MCF 10A (cell line): ENCODE measurements at regions not wholly inside any gene's neighbourhood (a gene's known extent, or its start where the extent isn't known, plus 50 kb on each side); places are given as distances from the start of the nearest gene placed in this dataset.

Experiments used
- BruUV-seq: library from RNA; stranded (reverse); fragments of 400-500 nt; replicated peaks from 2 replicates; lab custom pipeline; 2021; lab: Mats Ljungman, UMichigan
- CTCF ChIA-PET: fragments of 300-600 bp; sonication (Branson Sonifier 250); formaldehyde crosslinking; extraction: SDS; loops from one replicate; lab custom pipeline; 2021; ENCODE audit warnings: antibody characterized with exemption, inconsistent platforms; lab: Yijun Ruan, JAX
- POLR2A ChIA-PET: fragments of 300-600, 350-650 bp; sonication (Branson Sonifier 250); formaldehyde crosslinking; extraction: SDS; loops from one replicate; lab custom pipeline; 2020; ENCODE audit warnings: antibody characterized with exemption, inconsistent platforms; lab: Yijun Ruan, JAX
- DNase-seq: peaks from one replicate; pipeline ENCODE4 v3.0.0-alpha.2; 2018; ENCODE audit not compliant: unreplicated experiment
- H3K27ac Mint-ChIP-seq: one replicate; pipeline ENCODE4 v1.8.0; 2022; ENCODE audit warnings: mild to moderate bottlenecking, low read depth, mixed read lengths; ENCODE audit not compliant: unreplicated experiment
- H3K27me3 Mint-ChIP-seq: one replicate; pipeline ENCODE4 v1.8.0; 2022; ENCODE audit warnings: mixed read lengths; ENCODE audit not compliant: insufficient read depth, unreplicated experiment
- H3K36me3 Mint-ChIP-seq: one replicate; pipeline ENCODE4 v1.8.0; 2022; ENCODE audit warnings: mild to moderate bottlenecking, moderate library complexity, mixed read lengths; ENCODE audit not compliant: insufficient read depth, unreplicated experiment
- H3K4me1 Mint-ChIP-seq: one replicate; pipeline ENCODE4 v1.8.0; 2022; ENCODE audit warnings: mixed read lengths; ENCODE audit not compliant: insufficient read depth, unreplicated experiment
- H3K4me3 Mint-ChIP-seq: one replicate; pipeline ENCODE4 v1.8.0; 2022; ENCODE audit warnings: mild to moderate bottlenecking, moderate library complexity, mixed read lengths; ENCODE audit not compliant: unreplicated experiment
- H3K9me3 Mint-ChIP-seq: one replicate; pipeline ENCODE4 v1.8.0; 2022; ENCODE audit warnings: mixed read lengths; ENCODE audit not compliant: unreplicated experiment
- intact Hi-C: fragments of 100-400 bp; cut with micrococcal nuclease; formaldehyde crosslinking; loops from 2 replicates; pipeline ENCODE4 v1.14.1; 2022
- TF ChIP-seq, protein P1 (sequence below): fragments of 200-600 bp; IDR thresholded peaks from one replicate; pipeline ENCODE4 v1.8.0; 2022; ENCODE audit warnings: antibody characterized with exemption, mild to moderate bottlenecking; ENCODE audit not compliant: unreplicated experiment

DNA sequence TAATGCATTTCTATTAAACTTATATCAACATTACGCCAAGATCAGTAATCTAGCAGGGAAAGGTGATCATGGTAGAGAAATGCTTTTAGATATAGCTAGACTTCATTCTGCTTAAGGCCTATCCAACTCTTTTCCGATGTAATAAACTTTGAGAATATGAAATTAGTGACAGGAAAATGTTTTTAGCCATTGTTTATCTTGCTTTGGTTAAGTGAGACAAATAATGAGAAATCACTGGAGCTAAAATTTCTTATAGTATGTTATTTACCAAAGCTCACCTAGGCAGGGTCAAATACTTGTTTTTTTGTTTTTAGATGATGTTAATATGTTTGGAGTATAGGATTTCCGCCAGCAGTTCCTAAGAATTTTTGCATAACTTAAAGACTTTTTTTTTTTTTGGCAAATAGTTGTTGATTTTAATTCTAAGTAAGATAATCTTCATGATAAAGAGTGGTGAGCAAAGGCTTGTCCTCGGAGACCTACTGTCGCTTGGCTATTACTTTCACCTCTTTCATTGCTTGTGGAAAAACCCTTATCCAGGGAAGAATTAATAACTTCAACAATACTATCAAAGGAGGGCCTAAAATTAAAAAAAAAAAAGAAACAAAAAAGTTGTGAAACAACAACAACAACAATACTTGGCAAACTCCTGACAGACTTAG is 98.3 kb downstream of the SOX4 start:
- no TSS peak for BruUV-seq
- peaks cover 7% of the 10 kb centered on the region for H3K9me3 Mint-ChIP-seq
- H3K27me3 Mint-ChIP-seq = no peaks in the 10 kb centered on the region
- no peak for DNase-seq
- POLR2A ChIA-PET = interaction anchor here (1.2 kb wide), 1 partner anchor 193 kb away, joined by 3 read pairs; no protein-coding TSS in a partner anchor
- TF ChIP-seq, protein P1, sequence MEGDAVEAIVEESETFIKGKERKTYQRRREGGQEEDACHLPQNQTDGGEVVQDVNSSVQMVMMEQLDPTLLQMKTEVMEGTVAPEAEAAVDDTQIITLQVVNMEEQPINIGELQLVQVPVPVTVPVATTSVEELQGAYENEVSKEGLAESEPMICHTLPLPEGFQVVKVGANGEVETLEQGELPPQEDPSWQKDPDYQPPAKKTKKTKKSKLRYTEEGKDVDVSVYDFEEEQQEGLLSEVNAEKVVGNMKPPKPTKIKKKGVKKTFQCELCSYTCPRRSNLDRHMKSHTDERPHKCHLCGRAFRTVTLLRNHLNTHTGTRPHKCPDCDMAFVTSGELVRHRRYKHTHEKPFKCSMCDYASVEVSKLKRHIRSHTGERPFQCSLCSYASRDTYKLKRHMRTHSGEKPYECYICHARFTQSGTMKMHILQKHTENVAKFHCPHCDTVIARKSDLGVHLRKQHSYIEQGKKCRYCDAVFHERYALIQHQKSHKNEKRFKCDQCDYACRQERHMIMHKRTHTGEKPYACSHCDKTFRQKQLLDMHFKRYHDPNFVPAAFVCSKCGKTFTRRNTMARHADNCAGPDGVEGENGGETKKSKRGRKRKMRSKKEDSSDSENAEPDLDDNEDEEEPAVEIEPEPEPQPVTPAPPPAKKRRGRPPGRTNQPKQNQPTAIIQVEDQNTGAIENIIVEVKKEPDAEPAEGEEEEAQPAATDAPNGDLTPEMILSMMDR = no peak
- H3K4me1 Mint-ChIP-seq = no peaks in the 10 kb centered on the region
- CTCF ChIA-PET = interaction anchor here (0.6 kb wide), 1 partner anchor 104 kb away, joined by 3 read pairs; no protein-coding TSS in a partner anchor
- H3K27ac Mint-ChIP-seq = no peak overlapping the region
- no peak overlapping the region for H3K4me3 Mint-ChIP-seq
- H3K36me3 Mint-ChIP-seq = no peaks in the 10 kb centered on the region
- intact Hi-C loops = no loop called here

DNA sequence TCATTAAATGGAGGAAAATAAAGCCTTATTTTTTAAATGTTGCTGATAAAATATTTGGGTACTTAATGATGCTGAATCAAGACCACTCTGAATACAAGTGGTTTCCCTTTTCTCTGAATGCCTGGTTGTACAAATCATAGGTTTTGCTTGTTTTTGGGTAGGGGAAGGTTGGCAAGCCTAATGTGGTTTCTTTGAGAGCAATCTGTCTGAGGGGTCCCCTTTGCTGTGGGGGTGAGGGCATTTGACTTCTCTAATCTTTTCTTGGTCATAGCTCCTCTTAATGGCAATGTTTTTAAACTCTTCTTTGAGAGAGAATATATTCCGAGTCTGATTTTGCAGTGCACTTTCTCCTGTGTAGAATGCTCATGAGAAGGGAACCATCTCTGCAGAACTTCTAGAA is 99.2 kb downstream of the SOX4 start:
- ChIA-PET POLR2A (no interaction called here), CTCF (no interaction called here)
- Mint-ChIP-seq H3K4me3 (no peak overlapping the region), H3K27ac (no peak overlapping the region), H3K36me3 (no peaks in the 10 kb centered on the region), H3K9me3 (peaks cover 4% of the 10 kb centered on the region), H3K27me3 (no peaks in the 10 kb centered on the region), H3K4me1 (no peaks in the 10 kb centered on the region)
- BruUV-seq = no TSS peak
- intact Hi-C loops = no loop called here
- TF ChIP-seq, protein P1 = no peak
- DNase-seq = no peak

DNA sequence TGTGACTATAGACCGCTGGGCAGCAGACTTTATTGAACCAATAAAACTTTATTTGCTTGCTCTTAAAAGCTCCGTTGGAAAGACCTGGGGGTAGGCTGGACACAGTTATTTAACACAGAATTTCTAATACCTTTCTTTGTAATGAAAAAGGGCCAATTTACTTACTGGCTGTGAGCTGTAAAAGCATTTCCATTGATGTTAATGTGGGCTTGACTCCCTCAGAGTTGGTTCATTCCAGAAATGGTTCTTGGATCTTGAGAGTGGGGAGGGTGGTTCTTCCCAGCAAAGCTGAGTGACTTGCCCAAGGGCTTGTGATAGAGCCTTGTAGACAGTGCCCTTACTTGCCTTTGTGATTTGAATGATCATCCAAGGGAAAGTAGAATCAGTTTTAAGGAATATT is 100.6 kb downstream of the SOX4 start:
- ChIA-PET CTCF (interaction anchor here (0.6 kb wide), 1 partner anchor 251 kb away, joined by 5 read pairs; no protein-coding TSS in a partner anchor), POLR2A (no interaction called here)
- no peak for DNase-seq
- Mint-ChIP-seq H3K27me3 (no peaks in the 10 kb centered on the region), H3K36me3 (no peaks in the 10 kb centered on the region), H3K27ac (no peak overlapping the region), H3K9me3 (no peaks in the 10 kb centered on the region), H3K4me1 (no peaks in the 10 kb centered on the region), H3K4me3 (no peak overlapping the region)
- intact Hi-C loops = no loop called here
- TF ChIP-seq, protein P1 = no peak
- BruUV-seq = no TSS peak

GRCh38 chr6:21707524-21708319 is 114.2 kb downstream of the SOX4 start:
- ChIA-PET CTCF (interaction anchor here (0.6 to 0.7 kb wide), 2 partner anchors 77 to 1273 kb away, joined by 3 to 4 read pairs; no protein-coding TSS in a partner anchor), POLR2A (interaction anchor here (1.3 kb wide), 1 partner anchor 24 kb away, joined by 4 read pairs; no protein-coding TSS in a partner anchor)
- no TSS peak for BruUV-seq
- Mint-ChIP-seq H3K4me1 (no peaks in the 10 kb centered on the region), H3K27me3 (no peaks in the 10 kb centered on the region), H3K4me3 (no peak overlapping the region), H3K9me3 (no peaks in the 10 kb centered on the region), H3K27ac (no peak overlapping the region), H3K36me3 (no peaks in the 10 kb centered on the region)
- TF ChIP-seq, protein P1 = no peak
- no peak for DNase-seq
- intact Hi-C loops = no loop called here
